Choroid plexus epithelial cell (primary cell): ENCODE measurements at regions not wholly inside any gene's neighbourhood (a gene's known extent, or its start where the extent isn't known, plus 50 kb on each side); places are given as distances from the start of the nearest gene placed in this dataset.

Experiments used
- DNase-seq: peaks from one replicate; pipeline ENCODE4 v3.0.0-alpha.2; 2010; ENCODE audit warnings: low read depth
- H3K4me3 ChIP-seq: 2 replicates; pipeline ENCODE4 v1.5.1; 2011; ENCODE audit warnings: low read depth, mild to moderate bottlenecking, control low read depth, low read length, moderate library complexity
- TF ChIP-seq, protein P1 (sequence below): conservative IDR thresholded peaks from 2 replicates; pipeline ENCODE4 v1.5.1; 2011; ENCODE audit warnings: low read depth, mild to moderate bottlenecking, control low read depth, inconsistent platforms, low read length, moderate library complexity

DNA sequence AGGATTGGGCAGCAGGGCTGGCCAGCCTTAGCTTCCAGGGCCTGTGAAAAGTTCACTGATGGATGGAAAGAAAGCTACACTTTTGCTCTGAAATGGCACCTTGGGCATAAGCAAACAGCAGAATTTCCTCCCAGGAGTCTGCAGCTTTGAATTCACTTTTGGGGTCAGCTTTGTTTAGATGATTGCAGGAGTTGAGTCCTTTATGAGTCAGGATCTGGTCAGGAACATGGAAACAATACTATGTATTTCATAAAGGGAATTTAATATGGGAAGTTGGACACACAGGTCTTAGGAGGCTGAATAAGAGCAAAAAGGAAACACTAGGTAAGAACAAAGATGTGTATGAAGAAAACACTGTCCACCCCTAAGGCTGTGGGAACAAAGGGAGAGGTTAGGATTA, 345.3 kb downstream of the TSN start:
- no peak overlapping the region for H3K4me3 ChIP-seq
- TF ChIP-seq, protein P1, sequence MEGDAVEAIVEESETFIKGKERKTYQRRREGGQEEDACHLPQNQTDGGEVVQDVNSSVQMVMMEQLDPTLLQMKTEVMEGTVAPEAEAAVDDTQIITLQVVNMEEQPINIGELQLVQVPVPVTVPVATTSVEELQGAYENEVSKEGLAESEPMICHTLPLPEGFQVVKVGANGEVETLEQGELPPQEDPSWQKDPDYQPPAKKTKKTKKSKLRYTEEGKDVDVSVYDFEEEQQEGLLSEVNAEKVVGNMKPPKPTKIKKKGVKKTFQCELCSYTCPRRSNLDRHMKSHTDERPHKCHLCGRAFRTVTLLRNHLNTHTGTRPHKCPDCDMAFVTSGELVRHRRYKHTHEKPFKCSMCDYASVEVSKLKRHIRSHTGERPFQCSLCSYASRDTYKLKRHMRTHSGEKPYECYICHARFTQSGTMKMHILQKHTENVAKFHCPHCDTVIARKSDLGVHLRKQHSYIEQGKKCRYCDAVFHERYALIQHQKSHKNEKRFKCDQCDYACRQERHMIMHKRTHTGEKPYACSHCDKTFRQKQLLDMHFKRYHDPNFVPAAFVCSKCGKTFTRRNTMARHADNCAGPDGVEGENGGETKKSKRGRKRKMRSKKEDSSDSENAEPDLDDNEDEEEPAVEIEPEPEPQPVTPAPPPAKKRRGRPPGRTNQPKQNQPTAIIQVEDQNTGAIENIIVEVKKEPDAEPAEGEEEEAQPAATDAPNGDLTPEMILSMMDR, result no peak
- no peak for DNase-seq

DNA sequence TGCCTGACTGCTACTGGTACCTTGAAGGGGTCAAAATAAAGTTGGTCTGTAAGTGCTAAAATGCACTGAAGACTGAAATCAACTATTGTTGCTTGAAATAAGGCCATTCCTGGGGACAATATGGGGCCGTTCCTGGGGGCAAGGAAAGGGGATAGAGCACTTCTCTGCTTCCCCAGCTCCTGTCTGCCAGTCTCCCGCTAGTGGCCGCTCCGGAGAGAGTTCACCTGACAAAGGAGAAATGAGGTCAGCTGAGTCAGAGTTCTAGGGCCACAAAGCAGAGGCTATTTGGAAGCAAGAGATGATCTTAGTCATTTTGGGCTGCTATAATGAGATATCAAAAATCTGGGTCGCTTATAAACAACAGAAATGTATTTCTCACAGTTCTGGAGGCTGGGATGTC, 345.9 kb downstream of the TSN start:
- no peak for DNase-seq
- TF ChIP-seq, protein P1, result no peak
- H3K4me3 ChIP-seq, result no peak overlapping the region

DNA sequence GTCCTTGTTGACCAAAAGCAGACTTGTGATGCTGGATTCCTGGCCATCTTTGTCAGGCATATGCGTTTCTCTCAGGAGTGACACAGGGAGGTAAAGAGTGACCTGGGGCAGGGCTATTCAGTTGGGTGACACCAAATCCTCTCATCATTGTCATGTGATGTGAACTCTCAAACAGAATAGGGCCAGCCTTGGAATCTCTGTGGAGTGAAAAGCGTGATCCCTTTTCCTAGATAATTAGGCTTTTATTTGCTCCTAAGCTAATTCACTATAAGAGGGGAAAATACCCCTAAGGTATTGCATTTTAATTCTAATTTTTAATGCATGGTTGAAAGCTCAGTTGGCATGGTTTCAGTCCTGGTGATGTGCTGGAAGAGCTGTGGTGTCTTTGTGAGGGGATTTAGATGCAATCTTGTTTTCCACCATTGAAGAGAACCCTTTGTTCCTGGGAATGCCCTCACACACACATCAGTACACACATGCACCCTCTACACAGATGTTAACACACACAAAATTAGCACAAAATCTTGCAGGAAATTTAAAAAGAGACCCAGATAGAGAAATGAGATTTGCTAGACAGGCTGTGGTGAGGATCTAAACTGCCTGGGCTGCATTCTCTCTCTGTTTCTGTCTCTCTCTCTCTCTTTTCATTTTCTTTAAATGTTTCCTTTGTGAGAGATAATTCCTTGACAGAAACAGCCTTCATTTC, 349.9 kb downstream of the TSN start:
- no peak for DNase-seq
- no peak overlapping the region for H3K4me3 ChIP-seq
- TF ChIP-seq, protein P1, result no peak

DNA sequence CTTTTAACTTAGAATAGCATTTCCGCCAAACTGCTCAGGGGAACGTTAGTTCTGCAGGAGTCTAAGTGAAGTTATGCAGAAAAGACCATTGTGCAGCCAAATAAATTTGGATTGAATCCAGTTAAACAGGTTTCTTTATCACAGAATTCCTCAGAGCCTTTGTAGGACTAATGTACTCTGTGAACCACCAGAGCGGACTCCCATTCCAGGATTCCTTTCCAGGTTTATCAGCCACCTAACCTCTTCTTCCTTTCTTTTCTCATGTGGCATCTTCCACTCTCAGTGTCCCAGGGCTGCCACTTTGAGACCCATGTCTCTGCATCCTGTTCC, 350.4 kb downstream of the TSN start:
- TF ChIP-seq, protein P1, result no peak
- no peak overlapping the region for H3K4me3 ChIP-seq
- DNase-seq, result no peak

DNA sequence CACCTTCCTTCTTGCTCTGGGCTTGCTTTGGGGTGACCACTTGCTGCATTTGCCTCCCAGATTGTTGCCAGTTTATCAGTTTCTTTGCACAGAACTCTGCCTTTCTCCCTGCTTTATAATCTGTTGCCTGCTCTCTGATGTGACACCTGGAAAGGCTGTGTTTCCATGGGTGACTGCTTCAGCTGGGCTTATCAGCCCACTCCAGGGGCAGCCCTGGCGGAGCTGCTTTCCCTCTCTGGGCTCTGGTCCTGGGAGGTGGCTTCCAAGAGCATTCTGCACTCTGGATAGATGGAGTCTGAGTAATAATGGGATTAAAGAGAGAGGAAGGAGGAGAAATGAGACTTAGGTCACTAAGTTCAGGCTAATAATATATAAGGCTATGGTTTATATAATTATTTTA, 352.7 kb downstream of the TSN start:
- no peak overlapping the region for H3K4me3 ChIP-seq
- TF ChIP-seq, protein P1, result no peak
- DNase-seq, result no peak

DNA sequence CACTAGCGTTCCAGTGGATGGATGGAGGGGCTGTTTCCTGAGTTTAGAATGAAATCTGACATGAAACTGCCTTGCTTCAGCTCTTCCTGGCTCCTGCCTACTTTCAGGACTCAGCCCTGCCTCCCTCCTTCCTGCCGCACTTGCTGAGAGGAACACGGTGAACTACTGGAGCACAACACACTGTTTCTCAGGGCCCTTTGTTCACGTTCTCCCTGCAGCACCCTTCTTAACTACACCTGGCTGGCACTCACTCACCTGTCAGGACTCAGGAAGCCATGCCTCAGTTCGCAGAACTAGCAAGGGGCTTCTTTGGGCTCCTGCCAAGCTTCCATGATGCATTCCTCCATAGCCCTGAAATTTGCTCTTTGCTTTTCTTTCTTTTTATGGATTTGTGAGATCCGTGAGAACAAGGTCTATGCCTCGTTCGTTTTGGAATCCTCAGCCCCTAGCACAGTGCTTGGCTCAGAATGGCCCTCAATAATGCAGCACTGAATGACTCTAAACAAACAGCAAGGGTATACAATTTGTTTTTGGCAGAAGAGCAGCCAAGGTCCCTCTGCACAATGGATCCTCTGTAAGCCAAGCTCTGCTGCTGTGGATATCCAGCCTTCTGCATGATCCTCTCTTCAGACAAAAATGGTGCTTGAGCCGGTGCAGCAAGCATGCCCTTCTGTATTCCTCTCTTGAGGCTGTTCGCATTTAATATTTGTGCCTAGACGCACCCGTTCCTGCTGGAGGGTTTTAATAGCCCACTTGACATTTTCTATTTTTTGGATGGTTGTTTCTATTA, 357.0 kb downstream of the TSN start:
- TF ChIP-seq, protein P1, result no peak
- no peak overlapping the region for H3K4me3 ChIP-seq
- DNase-seq, result no peak

DNA sequence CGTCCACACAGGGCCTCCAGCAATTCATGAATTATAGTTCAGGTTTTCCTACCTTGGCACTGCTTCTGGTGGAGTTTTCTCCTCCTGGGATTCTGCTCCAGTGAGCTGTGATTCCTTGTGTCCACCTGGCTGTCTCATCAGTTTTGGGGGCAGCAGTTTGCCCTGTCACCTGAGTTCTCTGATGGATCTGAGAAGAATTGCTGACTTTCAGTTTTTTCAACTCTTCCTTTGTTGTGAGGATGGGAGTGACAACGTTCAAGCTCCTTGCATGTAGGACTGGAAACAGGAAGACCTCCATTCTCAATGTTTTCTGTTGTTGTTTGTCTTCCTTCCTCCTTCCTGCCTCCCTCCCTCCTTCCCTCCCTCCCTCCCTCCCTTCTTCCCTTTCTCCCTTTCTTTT, 359.0 kb downstream of the TSN start:
- no peak for DNase-seq
- no peak overlapping the region for H3K4me3 ChIP-seq
- TF ChIP-seq, protein P1, result no peak
